GM12878 (cell line): ENCODE measurements at regions not wholly inside any gene's neighbourhood (a gene's known extent, or its start where the extent isn't known, plus 50 kb on each side); places are given as distances from the start of the nearest gene placed in this dataset.
A peak's percentile ranks its signal among the peaks of the same experiment; 100 is the strongest.

Source experiments
- ATAC-seq: fragments of 200-7000 bp; cut with Tn5 transposase; 3 replicates; pipeline ENCODE4 v1.9.1; 2020; ENCODE audit warnings: mild to moderate bottlenecking, moderate library complexity
- BruUV-seq: library from RNA; stranded (reverse); fragments of 400-500 nt; replicated peaks from 2 replicates; lab custom pipeline; 2021; lab: Mats Ljungman, UMichigan
- CTCF ChIA-PET: fragments of 300-600 bp; sonication (Branson Sonifier 250); formaldehyde crosslinking; extraction: SDS; loops from one replicate; lab custom pipeline; 2021; ENCODE audit warnings: inconsistent platforms; lab: Yijun Ruan, JAX
- POLR2A ChIA-PET: fragments of 350-600 bp; formaldehyde crosslinking; extraction: SDS; loops from one replicate; lab custom pipeline; 2021; ENCODE audit warnings: inconsistent platforms; lab: Charles Lee
- RAD21 ChIA-PET: fragments of 300-600 bp; sonication (Branson Sonifier 250); formaldehyde crosslinking; loops from one replicate; lab custom pipeline; 2023; ENCODE audit warnings: antibody characterized with exemption; ENCODE audit not compliant: unreplicated experiment; lab: Charles Lee
- SMC1A ChIA-PET: fragments of 300-600 bp; sonication (Branson Sonifier 250); formaldehyde crosslinking; loops from one replicate; lab custom pipeline; 2023; ENCODE audit not compliant: unreplicated experiment, uncharacterized antibody; lab: Charles Lee
- DNase-seq: peaks from one replicate; pipeline ENCODE4 v3.0.0-alpha.2; 2011; ENCODE audit warnings: low read depth, low spot score
- FAIRE-seq: peaks from 3 replicates; lab custom pipeline; 2011; peaks lifted over from hg19 to GRCh38; lab: Jason Lieb, UNC
- H2AFZ ChIP-seq: 2 replicates; pipeline ENCODE4 v1.6.0; 2011; ENCODE audit warnings: low read depth, low read length, control low read depth; ENCODE audit not compliant: control insufficient read depth
- H3K27ac ChIP-seq: 2 replicates; pipeline ENCODE4 v1.5.1; 2011; ENCODE audit warnings: control low read depth; ENCODE audit not compliant: control insufficient read depth, insufficient read depth
- H3K27me3 ChIP-seq, 2 experiments: replicated peaks in 1 of 2; 2 replicates each; pipeline versions ENCODE4 v1.6.0 to v1.6.1; 2011; ENCODE audit warnings: low read length in 1 of 2; ENCODE audit not compliant: control insufficient read depth in 2 of 2, insufficient read depth in 2 of 2
- H3K36me3 ChIP-seq, 2 experiments: 2 replicates each; pipeline ENCODE4 v1.5.1; 2011; ENCODE audit warnings: low read length in 1 of 2; ENCODE audit not compliant: control insufficient read depth in 2 of 2, insufficient read depth in 2 of 2
- H3K4me1 ChIP-seq: 2 replicates; pipeline ENCODE4 v1.6.1; 2011; ENCODE audit warnings: mild to moderate bottlenecking, low read length, moderate library complexity, mixed read lengths; ENCODE audit not compliant: control insufficient read depth, insufficient read depth
- H3K4me2 ChIP-seq: 2 replicates; pipeline ENCODE4 v1.6.0; 2011; ENCODE audit warnings: control low read depth; ENCODE audit not compliant: control insufficient read depth, insufficient read depth
- H3K4me3 ChIP-seq: fragments of 200-600 bp; sonication (generic); 2 replicates; pipeline ENCODE4 v1.5.1; 2016
- H3K79me2 ChIP-seq: 2 replicates; pipeline ENCODE4 v1.6.0; 2011; ENCODE audit warnings: low read length; ENCODE audit not compliant: control insufficient read depth, insufficient read depth
- H3K9ac ChIP-seq: 2 replicates; pipeline ENCODE4 v1.8.0; 2011; ENCODE audit warnings: low read length, control low read depth, mixed read lengths; ENCODE audit not compliant: control insufficient read depth, insufficient read depth
- H3K9me3 ChIP-seq: replicated peaks from 3 replicates; pipeline ENCODE4 v1.5.1; 2011; ENCODE audit warnings: mild to moderate bottlenecking, low read length; ENCODE audit not compliant: control insufficient read depth, insufficient read depth
- H4K20me1 ChIP-seq: 2 replicates; pipeline ENCODE4 v1.6.0; 2011; ENCODE audit not compliant: control insufficient read depth, insufficient read depth
- BACH1 ChIP-seq: fragments of 450-650 bp; IDR thresholded peaks from 2 replicates; pipeline ENCODE4 v1.6.1; 2017; ENCODE audit warnings: mild to moderate bottlenecking, borderline replicate concordance
- BCL11A ChIP-seq: IDR thresholded peaks from 2 replicates; pipeline ENCODE4 v1.6.1; 2011; ENCODE audit warnings: low read depth, low read length
- BCL3 ChIP-seq: IDR thresholded peaks from 2 replicates; pipeline ENCODE4 v1.6.1; 2011; ENCODE audit warnings: borderline replicate concordance, low read depth, mild to moderate bottlenecking, moderate library complexity, low read length; ENCODE audit not compliant: insufficient read depth, poor library complexity, severe bottlenecking
- CHD2 ChIP-seq: IDR thresholded peaks from 2 replicates; pipeline ENCODE4 v1.6.1; 2011; ENCODE audit warnings: low read depth, low read length, improper control_type of control experiment, borderline replicate concordance
- CREB1 ChIP-seq: IDR thresholded peaks from 2 replicates; pipeline ENCODE4 v1.6.1; 2012; ENCODE audit warnings: low read depth, mild to moderate bottlenecking, inconsistent platforms
- CTCF ChIP-seq, 3 experiments: IDR thresholded peaks in 2 of 3; conservative IDR thresholded peaks in 1 of 3; 2 replicates each; pipeline ENCODE4 v1.5.1; 2011; ENCODE audit warnings: low read depth in 3 of 3, low read length in 3 of 3, mild to moderate bottlenecking in 3 of 3, control low read depth in 2 of 3, moderate library complexity in 2 of 3, inconsistent platforms in 1 of 3, mixed read lengths in 1 of 3; ENCODE audit not compliant: control insufficient read depth in 2 of 3, insufficient read depth in 1 of 3; ENCODE audit errors: extremely low read depth in 1 of 3
- FOXM1 ChIP-seq: IDR thresholded peaks from 2 replicates; pipeline ENCODE4 v1.6.1; 2012; ENCODE audit warnings: low read depth, mild to moderate bottlenecking, inconsistent platforms, low read length, moderate library complexity
- IKZF2 ChIP-seq, 2 experiments: fragments of 450-650 bp; IDR thresholded peaks; 2 replicates each; pipeline ENCODE4 v1.6.1; 2017; ENCODE audit warnings: mild to moderate bottlenecking in 2 of 2, moderate library complexity in 2 of 2
- JUNB ChIP-seq: IDR thresholded peaks from 2 replicates; pipeline ENCODE4 v1.6.1; 2016; ENCODE audit warnings: antibody characterized with exemption, mild to moderate bottlenecking
- PRDM15 ChIP-seq: fragments of 450-650 bp; formaldehyde crosslinking; IDR thresholded peaks from 2 replicates; pipeline ENCODE4 v1.4.0; 2020; ENCODE audit warnings: mild to moderate bottlenecking, moderate library complexity
- SMC3 ChIP-seq: IDR thresholded peaks from 2 replicates; pipeline ENCODE4 v1.6.1; 2011; ENCODE audit warnings: low read length, improper control_type of control experiment, borderline replicate concordance
- SPI1 ChIP-seq: IDR thresholded peaks from 2 replicates; pipeline ENCODE4 v1.6.1; 2011; ENCODE audit warnings: low read depth, mild to moderate bottlenecking, low read length, moderate library complexity, borderline replicate concordance; ENCODE audit not compliant: insufficient read depth
- TBL1XR1 ChIP-seq: IDR thresholded peaks from 2 replicates; pipeline ENCODE4 v1.6.1; 2012; ENCODE audit warnings: low read depth, low read length, improper control_type of control experiment
- TCF12 ChIP-seq: IDR thresholded peaks from 2 replicates; pipeline ENCODE4 v1.6.1; 2011; ENCODE audit warnings: low read depth, mild to moderate bottlenecking, low read length
- ZNF24 ChIP-seq: fragments of 450-650 bp; IDR thresholded peaks from 2 replicates; pipeline ENCODE4 v1.6.1; 2017; ENCODE audit warnings: antibody characterized with exemption, mild to moderate bottlenecking
- WGBS: methylation state at CpG from one replicate; pipeline ENCODE4 v1.1.6; 2016; ENCODE audit warnings: low lambda C conversion rate; ENCODE audit not compliant: insufficient replicate concordance, insufficient coverage; ENCODE audit errors: missing lambda C conversion rate; 5-methylcytosine and 5-hydroxymethylcytosine counted together
- in situ Hi-C: fragments of 300-500 bp; cut with MboI; formaldehyde crosslinking; loops from 9 replicates; pipeline ENCODE4 v1.14.3; 2018; ENCODE audit warnings: mixed read lengths
- intact Hi-C: fragments of 100-400 bp; cut with micrococcal nuclease; formaldehyde crosslinking; loops from one replicate; pipeline ENCODE4 v1.14.2; 2022; ENCODE audit not compliant: unreplicated experiment

GRCh38 chr4:163587867-163588266 is 93.4 kb downstream of the TMA16 start:
- ChIA-PET CTCF (interaction anchor here (0.9 to 8.9 kb wide), 10 partner anchors 10 to 167 kb away, joined by 3 to 94 read pairs (median 4); no protein-coding TSS in a partner anchor), RAD21 (interaction anchor here (0.7 to 1.7 kb wide), 8 partner anchors 10 to 157 kb away, joined by 3 to 12 read pairs (median 4); no protein-coding TSS in a partner anchor), SMC1A (interaction anchor here (0.5 to 17.1 kb wide), 18 partner anchors 9 to 258 kb away, joined by 3 to 219 read pairs (median 4); no protein-coding TSS in a partner anchor), POLR2A (interaction anchor here (1.2 to 1.5 kb wide), 2 partner anchors 17 to 76 kb away, joined by 3 read pairs; no protein-coding TSS in a partner anchor)
- peaks cover 33% of the 10 kb centered on the region for H3K4me1 ChIP-seq
- H3K4me3 ChIP-seq: no peak overlapping the region
- H3K79me2 ChIP-seq: no peaks in the 10 kb centered on the region
- ATAC-seq: peak; percentile 78
- no peaks in the 10 kb centered on the region for H4K20me1 ChIP-seq
- peak overlapping the region; percentile 26; the same call in 1 of the 2 replicates for H2AFZ ChIP-seq
- H3K4me2 ChIP-seq: no peak overlapping the region
- no peak overlapping the region for H3K9ac ChIP-seq
- no peak for FAIRE-seq
- no peaks in the 10 kb centered on the region for H3K36me3 ChIP-seq
- intact Hi-C loops: no loop called here
- no TSS peak for BruUV-seq
- in situ Hi-C loops: no loop called here
- peaks cover 4% of the 10 kb centered on the region for H3K9me3 ChIP-seq
- peak overlapping the region; percentile 25; the same call in 1 of the 2 replicates for H3K27ac ChIP-seq
- peak; percentile 73 for DNase-seq
- H3K27me3 ChIP-seq: no peaks in the 10 kb centered on the region
- WGBS: 32% methylated on average over 3 of the region's 3 CpGs
- TF ChIP-seq IKZF2 (IDR thresholded peaks at IDR 0.05) (peak; percentile 57 to 59; a peak in 2 of 4 replicates), TBL1XR1 (no peak), PRDM15 (no peak), CHD2 (0 out of 2 replicates have a peak, but pooled peaks have one; percentile 24), BCL11A (peak; percentile 80), BACH1 (peak; percentile 28; the same call in 1 of the 2 replicates), TCF12 (0 out of 2 replicates have a peak, but pooled peaks have one; percentile 20), CREB1 (0 out of 2 replicates have a peak, but pooled peaks have one; percentile 52), ZNF24 (peak; percentile 47; the same call in 1 of the 2 replicates), BCL3 (peak; percentile 32), SMC3 (no peak), CTCF (IDR thresholded peaks at IDR 0.05 in 2 of 3, conservative IDR thresholded peaks at IDR 0.05 in 1 of 3; ENCODE audit: control insufficient read depth in 2 of 3, extremely low read depth in 1 of 3, insufficient read depth in 1 of 3, low read depth in 3 of 3, low read length in 3 of 3) (peak; percentile 28 to 62 (median 46); a peak in 5 of 6 replicates), SPI1 (peak; percentile 97), JUNB (peak; percentile 69), FOXM1 (peak; percentile 87)
